CD4-positive, alpha-beta T cell treated with Interleukin-6 for 4 hours (primary cell): ENCODE measurements at regions not wholly inside any gene's neighbourhood (a gene's known extent, or its start where the extent isn't known, plus 50 kb on each side); places are given as distances from the start of the nearest gene placed in this dataset.

ENCODE experiments used
- DNase-seq: peaks from one replicate; pipeline ENCODE4 v3.0.0-alpha.2; 2020; ENCODE audit warnings: mixed read lengths

DNA sequence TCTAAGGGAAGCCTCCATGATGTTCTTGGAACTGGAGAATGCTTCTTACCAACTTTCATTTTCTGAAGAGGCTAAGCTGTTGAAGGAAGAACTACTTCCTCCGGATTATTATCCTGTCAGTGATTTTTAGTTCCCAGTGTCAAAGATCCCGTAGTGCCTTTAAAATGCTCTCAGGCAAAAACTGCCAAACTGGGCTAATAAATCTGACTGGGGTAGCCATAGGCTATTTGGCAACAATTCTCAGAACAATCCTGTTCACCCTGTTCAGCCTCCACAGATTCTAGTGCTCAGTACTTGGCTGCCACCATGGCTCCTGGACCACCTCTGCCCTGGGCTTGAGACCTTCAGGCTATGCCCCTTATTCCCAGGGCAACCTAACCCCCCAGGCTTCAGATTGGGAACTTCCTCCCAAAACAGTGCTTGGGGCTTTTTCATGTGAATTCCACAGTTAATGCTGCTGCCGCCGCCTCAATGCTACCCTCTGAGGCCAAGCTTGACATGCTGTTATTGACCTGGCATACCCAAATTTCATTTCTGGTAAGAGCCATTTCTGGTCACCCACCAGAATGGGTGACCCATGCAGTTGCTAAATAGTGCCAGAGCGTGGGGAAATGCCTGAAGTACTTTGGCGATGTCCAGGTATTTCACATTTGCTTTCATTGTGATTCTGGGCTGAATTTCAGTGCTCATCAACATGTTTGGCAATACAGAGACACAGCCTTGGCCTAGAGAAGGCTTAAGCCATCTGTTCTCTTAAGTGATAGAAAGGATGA is 110.0 kb upstream of the ARHGAP5 start:
- no peak for DNase-seq

GRCh38 chr14:31967669-31967975 is 109.5 kb upstream of the ARHGAP5 start:
- no peak for DNase-seq

GRCh38 chr14:31968107-31968810 is 108.8 kb upstream of the ARHGAP5 start:
- DNase-seq = no peak

DNA sequence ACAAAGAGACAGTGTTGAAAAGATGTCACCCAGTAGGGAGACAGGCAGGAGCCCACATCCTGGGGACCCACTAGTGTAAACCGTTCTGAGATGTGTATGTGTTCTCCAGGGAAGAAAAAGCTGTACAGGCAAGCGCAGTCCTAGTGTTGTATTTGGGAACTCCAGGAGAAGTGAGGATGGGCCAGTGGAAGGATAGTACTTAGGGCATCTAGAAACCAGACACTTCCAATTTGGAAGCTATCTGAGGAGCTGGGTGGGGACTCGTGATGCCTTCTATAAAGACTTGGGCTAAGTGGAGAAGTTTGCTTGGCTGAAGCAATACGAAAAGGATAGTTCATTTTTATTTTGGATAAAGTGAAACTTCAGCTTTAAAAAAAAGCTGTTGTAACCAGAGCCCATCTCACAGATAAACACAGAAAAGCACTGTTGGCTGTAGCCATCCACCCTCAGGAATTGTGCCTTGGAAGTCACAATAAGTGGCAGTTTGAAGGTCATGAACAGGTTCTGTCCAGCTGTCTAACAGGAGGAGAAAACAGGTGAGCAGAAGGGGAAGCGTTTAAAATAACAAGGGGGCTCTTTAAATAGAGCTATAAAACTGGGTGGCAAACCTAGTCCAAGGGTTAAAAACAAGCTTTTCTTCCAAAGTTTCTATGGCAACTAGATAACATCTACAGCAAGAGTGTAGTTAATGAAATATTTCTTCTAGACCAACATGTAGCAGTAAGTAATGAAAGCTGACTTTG is 108.0 kb upstream of the ARHGAP5 start:
- DNase-seq = no peak

DNA sequence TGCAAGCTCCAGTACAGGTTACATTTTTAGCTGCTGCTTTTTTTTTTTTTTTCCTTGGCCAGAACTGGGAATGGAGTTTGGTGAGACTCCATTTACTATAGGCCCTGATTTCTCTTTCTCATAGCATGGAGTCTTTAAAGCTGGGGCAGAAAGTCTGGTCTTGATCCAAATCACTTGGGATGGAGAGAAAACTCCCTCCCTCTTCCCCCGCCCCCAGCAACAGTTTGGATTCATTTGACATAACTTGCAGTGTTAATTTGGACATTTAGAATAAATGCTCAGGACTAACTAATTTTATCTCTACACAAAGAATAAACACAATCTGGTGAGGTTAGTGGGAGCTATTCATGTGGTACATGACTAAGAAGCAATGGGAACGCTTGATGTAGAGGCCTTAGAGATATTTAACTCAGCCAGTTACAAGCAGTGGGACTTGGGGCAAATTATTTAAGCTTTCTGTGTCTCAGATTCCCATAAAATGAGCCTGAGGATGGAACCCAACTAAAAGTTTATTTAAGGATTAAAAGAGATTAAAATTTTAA is 107.3 kb upstream of the ARHGAP5 start:
- no peak for DNase-seq

DNA sequence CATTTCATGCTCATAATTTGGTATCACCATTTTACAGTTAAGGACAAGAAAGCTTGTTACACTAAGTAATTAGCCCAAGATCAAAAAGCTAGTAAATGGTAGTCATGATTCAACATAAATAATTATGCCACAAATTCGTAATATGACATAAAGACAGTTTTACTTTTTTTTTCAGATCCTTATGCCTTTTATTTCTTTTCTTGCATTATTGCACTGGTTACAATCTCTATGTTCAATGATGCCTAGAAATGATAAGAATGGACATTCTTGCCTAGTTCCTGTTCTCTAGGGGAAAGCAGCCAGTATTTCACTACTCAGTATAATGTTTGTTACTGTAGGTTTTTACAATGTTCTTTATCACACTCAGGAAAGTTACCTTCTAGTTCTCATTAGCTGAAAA is 106.4 kb upstream of the ARHGAP5 start:
- no peak for DNase-seq

DNA sequence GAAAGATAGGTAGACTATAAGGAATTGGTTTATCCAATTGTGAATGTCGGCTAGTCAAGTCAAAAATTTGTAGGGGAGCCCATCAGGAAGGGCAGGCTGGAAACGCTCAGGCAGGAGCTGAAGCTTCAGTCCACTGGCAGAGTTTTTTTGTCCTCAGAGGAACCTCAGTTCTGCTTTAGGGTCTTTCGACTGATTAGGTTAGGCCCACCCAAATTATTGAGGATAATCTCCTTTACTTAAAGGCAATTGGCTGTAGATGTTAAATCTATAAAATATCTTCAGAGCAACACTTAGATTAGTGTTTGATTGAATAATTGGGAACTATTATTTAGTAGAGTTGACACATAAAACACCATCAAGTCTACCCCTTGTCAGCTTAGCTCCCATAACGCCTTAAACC is 105.5 kb upstream of the ARHGAP5 start:
- DNase-seq = no peak

DNA sequence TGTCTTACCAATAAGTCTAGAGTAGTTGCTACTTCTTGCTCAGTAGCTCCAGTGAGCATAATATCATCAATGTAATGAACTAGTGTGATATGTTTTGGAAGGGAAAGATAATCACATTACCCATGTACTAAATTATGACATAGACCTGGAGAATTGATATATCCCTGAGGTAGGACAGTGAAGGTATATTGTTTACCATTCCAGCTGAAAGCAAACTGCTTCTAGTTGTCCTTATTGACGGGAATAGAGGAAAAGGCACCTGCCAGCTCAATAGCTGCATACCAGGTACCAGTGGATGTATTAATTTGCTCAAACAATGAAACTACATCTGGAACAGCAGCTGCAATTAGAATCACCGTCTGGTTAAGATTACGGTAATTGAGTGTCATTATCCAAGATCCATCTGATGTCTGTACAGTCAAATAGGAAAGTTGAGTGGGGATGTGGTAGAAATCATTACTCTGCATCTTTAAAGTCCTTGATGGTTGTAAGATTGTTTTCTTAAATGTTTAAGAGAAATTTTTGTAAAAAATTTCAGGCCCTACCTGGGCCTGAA is 100.0 kb upstream of the ARHGAP5 start:
- DNase-seq = no peak

- no peak for DNase-seq
These were observed 98.7 kb upstream of the ARHGAP5 start for GRCh38 chr14:31978423-31978822.

- DNase-seq = no peak
These were observed 94.5 kb upstream of the ARHGAP5 start for GRCh38 chr14:31982642-31983041.

DNA sequence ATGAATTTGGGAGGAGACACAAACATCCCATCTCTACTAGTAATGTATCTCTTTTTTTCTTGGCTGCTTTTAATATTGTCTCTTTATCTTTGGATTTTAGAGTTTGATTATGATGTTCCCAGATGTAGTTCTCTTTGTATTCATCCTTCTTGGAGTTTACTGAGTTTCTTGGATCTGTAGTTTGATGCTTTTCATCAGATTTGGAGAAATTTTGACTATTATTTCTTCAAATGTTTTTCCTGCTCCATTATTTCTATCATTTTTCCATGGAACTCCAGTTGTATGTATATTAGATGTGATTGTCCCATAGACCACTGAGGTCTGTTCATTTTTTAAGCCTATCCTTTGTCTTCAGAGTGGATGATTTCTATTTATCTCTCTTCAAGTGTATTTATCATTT is 90.7 kb upstream of the ARHGAP5 start:
- DNase-seq = no peak

GRCh38 chr14:31987721-31988120 is 89.4 kb upstream of the ARHGAP5 start:
- no peak for DNase-seq

DNA sequence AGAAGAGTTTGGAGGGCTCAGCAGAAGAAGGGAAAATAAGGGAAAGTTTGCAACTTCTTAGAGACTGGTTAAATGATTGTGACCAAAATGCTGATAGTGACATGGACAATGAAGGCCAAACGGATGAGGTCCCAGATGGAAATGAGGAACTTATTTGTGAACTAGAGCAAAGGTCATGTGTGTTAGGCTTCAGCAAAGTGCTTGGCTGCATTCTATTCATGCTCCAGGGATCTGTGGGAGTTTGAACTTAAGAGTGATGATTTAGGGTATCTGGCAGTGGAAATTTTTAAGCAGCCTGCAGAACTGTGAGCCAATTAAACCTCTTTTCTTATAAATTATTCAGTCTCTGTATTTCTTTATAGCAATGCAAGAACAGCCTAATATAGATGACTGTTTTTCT is 88.9 kb upstream of the ARHGAP5 start:
- DNase-seq = no peak

DNA sequence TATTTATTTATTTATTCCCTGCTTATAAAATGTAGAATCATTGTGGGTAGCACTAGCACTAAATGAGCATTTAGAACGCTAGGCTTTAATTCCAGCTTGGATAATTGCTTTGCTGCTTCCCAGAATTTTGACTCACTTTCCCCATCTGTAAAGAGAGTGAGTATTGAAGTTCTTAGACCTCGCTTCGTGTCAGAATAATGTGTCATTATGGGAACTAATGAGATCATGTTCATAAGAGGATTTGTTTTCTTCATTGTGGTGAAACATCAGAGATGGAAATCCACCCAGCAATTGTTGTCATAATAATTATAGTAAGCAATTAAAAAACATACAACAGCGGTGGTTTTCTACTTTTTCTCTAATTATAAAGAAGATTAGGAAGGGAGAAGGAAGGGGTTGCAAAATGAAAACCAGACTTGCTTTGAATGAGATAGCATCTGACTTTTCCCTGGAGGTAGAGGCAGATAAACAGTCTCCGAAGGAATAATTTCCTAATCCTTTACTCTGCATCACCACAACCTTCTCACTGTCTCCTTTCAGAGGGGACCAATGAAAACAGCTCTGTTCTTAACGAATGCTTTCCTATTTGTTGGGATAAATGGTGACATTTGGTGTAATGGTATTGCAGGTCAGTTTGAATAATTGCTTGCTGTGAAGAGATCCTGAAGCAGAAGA is 86.8 kb upstream of the ARHGAP5 start:
- no peak for DNase-seq

DNA sequence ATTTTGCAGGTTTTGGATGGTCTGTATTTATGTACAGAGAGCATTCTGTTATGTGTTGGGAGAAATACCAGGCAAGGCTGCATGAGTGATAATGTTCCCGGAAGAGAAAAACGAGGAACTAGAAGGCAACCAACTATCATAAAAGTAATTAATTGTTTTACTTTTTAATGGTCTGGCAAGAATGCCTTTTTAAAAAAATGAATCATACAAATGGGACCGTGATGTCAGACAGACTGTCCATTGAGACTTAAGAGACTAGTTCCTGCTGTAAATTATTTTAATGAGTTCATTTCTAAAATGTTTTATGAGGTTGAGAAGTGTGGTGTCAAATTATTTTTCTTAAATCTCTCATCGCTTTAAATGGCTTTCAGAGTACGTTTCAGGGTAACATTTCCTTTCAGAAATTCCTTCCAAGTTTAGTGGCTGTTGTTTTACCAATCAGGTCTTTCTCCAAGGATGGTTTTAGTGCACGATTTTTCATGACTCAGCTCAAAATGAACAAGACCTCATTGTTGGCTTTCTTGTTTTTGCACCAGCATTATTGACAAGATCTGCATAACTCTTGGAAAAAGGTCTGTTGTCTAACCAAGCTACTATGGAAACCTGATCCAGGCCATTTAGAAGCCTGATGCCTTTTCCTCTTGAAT is 86.1 kb upstream of the ARHGAP5 start:
- no peak for DNase-seq

DNA sequence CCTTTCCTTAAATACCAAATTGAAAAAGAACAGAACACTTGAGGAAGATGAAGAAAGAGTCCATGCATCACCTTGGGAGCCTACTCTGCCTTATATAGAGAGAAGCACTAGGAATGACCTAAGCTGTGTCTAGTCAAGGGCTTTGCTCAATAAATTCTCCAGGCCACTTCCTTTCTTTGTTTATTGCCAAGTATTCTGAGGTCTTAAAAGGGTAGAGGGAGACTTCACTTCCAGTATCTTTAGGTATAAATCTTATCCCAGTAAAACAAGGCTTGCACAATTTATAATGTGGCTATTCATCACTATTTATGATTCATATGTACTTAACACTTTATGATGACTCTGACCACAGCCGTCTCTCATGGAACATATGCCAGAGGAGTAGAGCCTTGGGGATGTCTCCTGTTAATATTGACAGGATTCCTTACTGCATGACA is 85.1 kb upstream of the ARHGAP5 start:
- no peak for DNase-seq

DNA sequence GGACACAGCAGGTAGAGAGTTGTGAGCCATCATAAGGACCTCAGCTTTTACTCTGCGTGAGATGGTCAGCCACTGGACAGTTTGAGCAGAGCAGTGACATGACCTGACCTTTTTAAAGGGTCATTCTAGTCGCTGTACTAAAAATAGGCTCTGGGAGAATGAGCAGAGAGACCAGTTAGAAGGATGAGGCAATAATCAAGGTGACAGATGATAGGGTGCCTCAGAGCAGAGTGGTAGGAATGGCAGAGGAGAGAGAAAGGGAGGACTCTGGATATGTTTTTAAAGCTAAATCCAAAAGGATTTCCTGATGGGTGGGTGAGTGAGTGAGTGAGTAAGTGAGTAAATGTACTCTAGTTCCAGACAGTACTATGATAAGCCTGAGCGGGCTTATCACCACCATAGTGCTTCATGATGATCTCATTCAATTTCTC is 83.6 kb upstream of the ARHGAP5 start:
- DNase-seq = no peak

- no peak for DNase-seq
These were observed 82.6 kb upstream of the ARHGAP5 start for GRCh38 chr14:31994391-31995033.

DNA sequence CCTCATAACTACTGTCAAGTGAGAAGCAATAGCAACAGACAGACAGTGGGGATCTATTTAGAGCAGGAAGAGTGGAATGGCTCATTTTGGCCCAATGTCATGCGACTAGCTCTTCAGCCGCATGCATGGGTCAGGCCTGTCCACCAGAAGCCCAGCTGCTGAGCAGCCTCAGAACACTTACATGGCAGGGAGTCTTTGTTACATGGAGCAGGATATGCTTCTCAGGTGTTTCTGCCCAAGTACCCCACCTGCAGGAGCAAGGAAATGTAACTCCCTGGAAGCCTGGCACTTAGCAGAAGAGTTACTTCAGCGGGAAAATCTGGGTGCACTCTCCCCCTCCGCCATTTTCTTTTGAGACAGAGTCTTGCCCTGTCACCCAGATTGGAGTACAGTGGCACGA is 73.5 kb upstream of the ARHGAP5 start:
- no peak for DNase-seq

- DNase-seq = no peak
These were observed 72.8 kb upstream of the ARHGAP5 start for GRCh38 chr14:32004300-32004699.

DNA sequence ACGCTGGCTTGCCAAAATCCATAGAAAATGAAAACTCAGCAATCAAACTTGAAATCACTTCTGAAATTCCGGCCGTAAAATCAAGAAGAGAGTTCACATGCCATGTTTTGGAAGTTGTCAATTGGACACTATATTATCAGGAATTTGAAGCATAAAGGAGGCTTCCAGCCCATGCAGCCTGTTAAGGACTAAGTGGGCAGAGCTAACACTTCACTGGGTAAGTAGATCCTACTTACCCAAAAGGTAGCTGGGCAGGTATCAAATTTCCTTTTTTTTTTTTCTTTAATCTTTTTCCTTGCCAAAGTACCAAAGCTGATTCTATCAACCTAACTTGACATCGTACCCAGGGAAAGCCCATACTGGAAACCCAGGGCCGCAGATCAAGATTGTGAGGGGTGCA is 71.5 kb upstream of the ARHGAP5 start:
- DNase-seq = no peak
